ENCODE measurements at regions not wholly inside any gene's neighbourhood (a gene's known extent, or its start where the extent isn't known, plus 50 kb on each side); places are given as distances from the start of the nearest gene placed in this dataset.

DNA sequence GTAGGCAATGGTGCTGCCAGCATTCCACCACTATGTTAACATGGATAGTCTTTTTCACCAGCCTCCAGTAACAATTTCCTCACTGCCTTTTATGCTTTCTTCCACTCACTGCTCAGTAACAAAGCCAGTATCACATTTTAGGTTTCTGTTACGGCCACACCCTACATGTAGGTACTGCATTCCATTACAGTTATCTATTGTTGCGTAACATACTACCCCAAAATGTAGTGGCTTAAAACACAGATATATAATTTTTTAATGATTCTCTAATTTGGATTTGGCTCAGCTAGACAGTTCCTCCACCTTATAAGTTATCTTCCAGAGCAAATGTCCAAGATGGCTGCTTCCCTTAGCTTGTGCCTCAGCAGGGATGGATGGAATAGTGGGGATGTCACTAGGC, 498.7 kb upstream of the ACVR2A start:
- no peak overlapping the region for H2BK12ac ChIP-seq (ENCODE audit: low read length in 2 of 2)
- H3K23ac ChIP-seq (ENCODE audit: low read length in 2 of 2) = no peak overlapping the region
- H3K27me3 ChIP-seq (ENCODE audit: control insufficient read depth in 1 of 2, insufficient read depth in 1 of 2, low read length in 2 of 2) = no peaks in the 10 kb centered on the region
- H3K4me3 ChIP-seq (ENCODE audit: insufficient read depth in 1 of 2, low read depth in 1 of 2, low read length in 2 of 2) = no peak overlapping the region
- H3K9ac ChIP-seq (ENCODE audit: low read length) = no peak overlapping the region
- H3K4ac ChIP-seq (ENCODE audit: low read depth in 1 of 2, low read length in 2 of 2) = no peak overlapping the region
- H3K9me3 ChIP-seq (ENCODE audit: control insufficient read depth, low read length) = peaks cover 18% of the 10 kb centered on the region
- no peaks in the 10 kb centered on the region for H3K79me1 ChIP-seq (replicated peaks; ENCODE audit: low read length, poor library complexity, severe bottlenecking)
- 100% methylated on average over 1 of the region's 2 CpGs for WGBS
- H3K18ac ChIP-seq (ENCODE audit: low read depth in 1 of 2, low read length in 2 of 2) = no peak overlapping the region
- no peak overlapping the region for H2AK5ac ChIP-seq (ENCODE audit: low read length, severe bottlenecking)
- H4K91ac ChIP-seq (ENCODE audit: low read length) = no peak overlapping the region
- H3K4me2 ChIP-seq (ENCODE audit: low read length, poor library complexity, severe bottlenecking) = no peak overlapping the region
- no peak overlapping the region for H2BK15ac ChIP-seq (ENCODE audit: low read depth, poor library complexity, severe bottlenecking)
- no peak overlapping the region for H2BK120ac ChIP-seq (ENCODE audit: low read depth, low read length)
- no peak for DNase-seq
- H2AFZ ChIP-seq (ENCODE audit: low read depth, low read length) = no peak overlapping the region
- no peak overlapping the region for H2BK5ac ChIP-seq (ENCODE audit: low read depth, low read length, poor library complexity, severe bottlenecking)
- no peak overlapping the region for H3K27ac ChIP-seq (ENCODE audit: low read length, poor library complexity, severe bottlenecking)
- H4K8ac ChIP-seq (ENCODE audit: low read length) = no peak overlapping the region
- no peak overlapping the region for H3K14ac ChIP-seq (ENCODE audit: low read length in 2 of 2)
- H3K36me3 ChIP-seq (ENCODE audit: control insufficient read depth in 1 of 2, insufficient read depth in 2 of 2, low read depth in 1 of 2, low read length in 2 of 2) = no peaks in the 10 kb centered on the region
- H3K4me1 ChIP-seq (ENCODE audit: control insufficient read depth, insufficient read depth, low read depth, low read length) = no peaks in the 10 kb centered on the region

DNA sequence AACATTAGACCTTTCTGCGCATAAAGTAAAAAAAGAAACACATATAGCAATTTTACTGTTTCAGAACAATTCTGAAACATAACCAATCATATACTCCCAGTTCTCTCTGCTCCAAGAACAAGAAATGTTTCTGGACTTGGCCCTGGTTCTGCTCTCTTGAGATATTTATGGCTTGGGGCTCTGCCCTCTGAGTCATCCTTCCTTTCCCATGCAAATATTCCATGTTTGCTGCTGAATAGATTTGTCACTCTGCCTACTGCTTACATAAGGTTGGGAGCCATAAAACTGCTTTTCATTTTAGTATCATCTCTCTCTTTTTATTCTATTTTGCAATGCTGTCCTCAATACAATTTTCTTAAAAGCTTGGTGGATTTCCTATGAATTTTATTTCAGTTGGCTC, 499.6 kb upstream of the ACVR2A start:
- Histone ChIP-seq H3K9me3 (ENCODE audit: control insufficient read depth, low read length) (peaks cover 18% of the 10 kb centered on the region), H3K79me1 (replicated peaks; ENCODE audit: low read length, poor library complexity, severe bottlenecking) (no peaks in the 10 kb centered on the region), H3K27me3 (ENCODE audit: control insufficient read depth in 1 of 2, insufficient read depth in 1 of 2, low read length in 2 of 2) (no peaks in the 10 kb centered on the region), H3K4me3 (ENCODE audit: insufficient read depth in 1 of 2, low read depth in 1 of 2, low read length in 2 of 2) (no peak overlapping the region), H2BK15ac (ENCODE audit: low read depth, poor library complexity, severe bottlenecking) (no peak overlapping the region), H2BK12ac (ENCODE audit: low read length in 2 of 2) (no peak overlapping the region), H3K4ac (ENCODE audit: low read depth in 1 of 2, low read length in 2 of 2) (no peak overlapping the region), H3K23ac (ENCODE audit: low read length in 2 of 2) (no peak overlapping the region), H4K91ac (ENCODE audit: low read length) (no peak overlapping the region), H2AK5ac (ENCODE audit: low read length, severe bottlenecking) (no peak overlapping the region), H2BK5ac (ENCODE audit: low read depth, low read length, poor library complexity, severe bottlenecking) (no peak overlapping the region), H3K9ac (ENCODE audit: low read length) (no peak overlapping the region), H3K27ac (ENCODE audit: low read length, poor library complexity, severe bottlenecking) (no peak overlapping the region), H3K4me2 (ENCODE audit: low read length, poor library complexity, severe bottlenecking) (no peak overlapping the region), H2AFZ (ENCODE audit: low read depth, low read length) (no peak overlapping the region), H3K4me1 (ENCODE audit: control insufficient read depth, insufficient read depth, low read depth, low read length) (no peaks in the 10 kb centered on the region), H2BK120ac (ENCODE audit: low read depth, low read length) (no peak overlapping the region), H3K18ac (ENCODE audit: low read depth in 1 of 2, low read length in 2 of 2) (no peak overlapping the region), H3K14ac (ENCODE audit: low read length in 2 of 2) (no peak overlapping the region), H4K8ac (ENCODE audit: low read length) (no peak overlapping the region), H3K36me3 (ENCODE audit: control insufficient read depth in 1 of 2, insufficient read depth in 2 of 2, low read depth in 1 of 2, low read length in 2 of 2) (no peaks in the 10 kb centered on the region)
- 98% methylated on average over 1 of the region's 1 CpG for whole genome bisulfite sequencing
- DNase-seq = peak; percentile 9

DNA sequence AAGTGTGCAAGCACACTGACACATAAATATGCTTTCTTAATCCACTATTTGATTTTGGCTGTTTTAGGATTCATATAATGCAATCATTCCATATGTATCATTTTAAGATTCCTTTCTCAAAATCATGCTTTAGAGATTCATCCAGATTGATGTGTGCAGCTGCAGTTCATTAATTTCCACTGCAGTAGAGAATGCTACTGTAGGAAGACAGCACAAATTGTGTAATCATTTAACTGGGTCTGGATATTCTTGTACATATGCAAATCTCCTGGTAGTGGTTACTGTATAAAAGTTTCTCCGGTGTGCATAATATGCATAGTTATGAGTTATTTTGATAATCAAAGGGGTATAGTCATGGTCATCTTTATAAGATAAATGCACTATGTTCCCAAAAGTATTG, 502.5 kb upstream of the ACVR2A start:
- Histone ChIP-seq H4K91ac (ENCODE audit: low read length) (no peak overlapping the region), H2AK5ac (ENCODE audit: low read length, severe bottlenecking) (no peak overlapping the region), H4K8ac (ENCODE audit: low read length) (no peak overlapping the region), H2BK120ac (ENCODE audit: low read depth, low read length) (no peak overlapping the region), H3K23ac (ENCODE audit: low read length in 2 of 2) (no peak overlapping the region), H3K4me1 (ENCODE audit: control insufficient read depth, insufficient read depth, low read depth, low read length) (no peaks in the 10 kb centered on the region), H2BK5ac (ENCODE audit: low read depth, low read length, poor library complexity, severe bottlenecking) (no peak overlapping the region), H3K79me1 (replicated peaks; ENCODE audit: low read length, poor library complexity, severe bottlenecking) (no peaks in the 10 kb centered on the region), H3K27me3 (ENCODE audit: control insufficient read depth in 1 of 2, insufficient read depth in 1 of 2, low read length in 2 of 2) (no peaks in the 10 kb centered on the region), H3K18ac (ENCODE audit: low read depth in 1 of 2, low read length in 2 of 2) (no peak overlapping the region), H2AFZ (ENCODE audit: low read depth, low read length) (no peak overlapping the region), H3K27ac (ENCODE audit: low read length, poor library complexity, severe bottlenecking) (no peak overlapping the region), H3K4me2 (ENCODE audit: low read length, poor library complexity, severe bottlenecking) (no peak overlapping the region), H2BK15ac (ENCODE audit: low read depth, poor library complexity, severe bottlenecking) (no peak overlapping the region), H3K4me3 (ENCODE audit: insufficient read depth in 1 of 2, low read depth in 1 of 2, low read length in 2 of 2) (no peak overlapping the region), H2BK12ac (ENCODE audit: low read length in 2 of 2) (no peak overlapping the region), H3K9me3 (ENCODE audit: control insufficient read depth, low read length) (peaks cover 18% of the 10 kb centered on the region), H3K9ac (ENCODE audit: low read length) (no peak overlapping the region), H3K14ac (ENCODE audit: low read length in 2 of 2) (no peak overlapping the region), H3K4ac (ENCODE audit: low read depth in 1 of 2, low read length in 2 of 2) (no peak overlapping the region), H3K36me3 (ENCODE audit: control insufficient read depth in 1 of 2, insufficient read depth in 2 of 2, low read depth in 1 of 2, low read length in 2 of 2) (no peaks in the 10 kb centered on the region)
- no CpG with 5 or more reads among the region's 1 CpG for WGBS
- DNase-seq = no peak

DNA sequence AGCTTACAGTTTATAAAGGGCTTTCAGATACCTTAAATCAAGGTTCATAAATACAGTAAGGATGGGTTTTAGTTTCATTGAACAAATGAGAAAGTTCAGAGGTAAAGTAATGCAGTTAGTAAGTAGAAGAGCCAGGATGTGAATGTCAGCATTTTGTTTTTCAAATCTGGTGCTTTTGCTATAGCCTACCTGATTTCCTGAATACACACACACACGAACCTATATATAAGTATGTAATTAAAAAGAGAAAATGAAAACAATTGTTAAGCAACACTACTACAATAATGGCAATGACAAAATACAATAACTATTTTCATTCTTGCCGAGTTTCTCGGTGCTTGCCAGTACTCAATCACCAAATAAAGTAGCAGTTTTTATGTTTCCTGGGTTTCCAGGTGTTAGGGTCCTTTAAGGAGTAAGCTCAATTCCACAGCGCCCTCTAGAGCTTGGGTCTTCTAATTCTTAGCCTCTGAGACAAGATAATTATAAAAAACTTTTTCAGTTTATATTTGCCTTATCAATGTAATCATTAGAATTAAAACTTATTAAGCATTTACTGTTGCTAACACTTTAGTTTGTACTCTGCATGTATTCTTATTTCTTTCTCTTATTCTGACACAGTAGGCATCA, 512.9 kb upstream of the ACVR2A start:
- Histone ChIP-seq H2BK120ac (ENCODE audit: low read depth, low read length) (no peak overlapping the region), H2BK15ac (ENCODE audit: low read depth, poor library complexity, severe bottlenecking) (no peak overlapping the region), H3K4me1 (ENCODE audit: control insufficient read depth, insufficient read depth, low read depth, low read length) (no peaks in the 10 kb centered on the region), H3K4me2 (ENCODE audit: low read length, poor library complexity, severe bottlenecking) (no peak overlapping the region), H3K4me3 (ENCODE audit: insufficient read depth in 1 of 2, low read depth in 1 of 2, low read length in 2 of 2) (no peak overlapping the region), H3K79me1 (replicated peaks; ENCODE audit: low read length, poor library complexity, severe bottlenecking) (no peaks in the 10 kb centered on the region), H3K14ac (ENCODE audit: low read length in 2 of 2) (no peak overlapping the region), H3K4ac (ENCODE audit: low read depth in 1 of 2, low read length in 2 of 2) (no peak overlapping the region), H2BK5ac (ENCODE audit: low read depth, low read length, poor library complexity, severe bottlenecking) (no peak overlapping the region), H3K27me3 (ENCODE audit: control insufficient read depth in 1 of 2, insufficient read depth in 1 of 2, low read length in 2 of 2) (no peaks in the 10 kb centered on the region), H4K91ac (ENCODE audit: low read length) (no peak overlapping the region), H3K9me3 (ENCODE audit: control insufficient read depth, low read length) (no peaks in the 10 kb centered on the region), H2AK5ac (ENCODE audit: low read length, severe bottlenecking) (no peak overlapping the region), H3K23ac (ENCODE audit: low read length in 2 of 2) (no peak overlapping the region), H2AFZ (ENCODE audit: low read depth, low read length) (no peak overlapping the region), H3K9ac (ENCODE audit: low read length) (no peak overlapping the region), H2BK12ac (ENCODE audit: low read length in 2 of 2) (no peak overlapping the region), H3K27ac (ENCODE audit: low read length, poor library complexity, severe bottlenecking) (no peak overlapping the region), H4K8ac (ENCODE audit: low read length) (no peak overlapping the region), H3K18ac (ENCODE audit: low read depth in 1 of 2, low read length in 2 of 2) (no peak overlapping the region), H3K36me3 (ENCODE audit: control insufficient read depth in 1 of 2, insufficient read depth in 2 of 2, low read depth in 1 of 2, low read length in 2 of 2) (no peaks in the 10 kb centered on the region)
- DNase-seq = peak; percentile 6
- WGBS = 65% methylated on average over 2 of the region's 4 CpGs
